ENCODE measurements at regions not wholly inside any gene's neighbourhood (a gene's known extent, or its start where the extent isn't known, plus 50 kb on each side); places are given as distances from the start of the nearest gene placed in this dataset.

DNA sequence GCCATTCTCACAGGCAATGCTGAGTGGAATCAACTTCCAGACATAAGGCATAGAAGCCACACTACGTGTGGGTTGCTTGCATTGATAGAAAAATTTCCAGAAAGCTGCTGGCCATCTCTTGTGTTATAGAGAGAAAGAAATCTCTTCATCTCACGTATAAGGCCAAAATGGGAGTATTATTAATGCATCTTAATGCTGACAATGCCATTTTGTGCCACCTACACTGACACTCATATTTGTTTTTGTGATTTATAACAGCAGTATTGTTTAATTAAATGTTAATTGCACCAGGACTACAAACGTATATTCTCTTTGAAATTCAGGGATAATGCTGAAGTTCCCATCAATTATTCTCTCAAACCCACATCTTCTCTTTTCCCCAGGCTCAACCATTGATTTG is 56.1 kb upstream of the TMEM132D start:
- no peaks in the 10 kb centered on the region for H3K9me3 ChIP-seq (ENCODE audit: low read depth)
- no peak for TF ChIP-seq CTCF (IDR thresholded peaks at IDR 0.05; ENCODE audit: low read depth, low read length)
- H3K36me3 ChIP-seq: no peaks in the 10 kb centered on the region
- H3K4me3 ChIP-seq: no peak overlapping the region
- no peak overlapping the region for H3K27ac ChIP-seq
- peaks cover 2% of the 10 kb centered on the region for H3K27me3 ChIP-seq
- no peak for DNase-seq (ENCODE audit: low read depth in 1 of 2, low spot score in 1 of 2)
- no peaks in the 10 kb centered on the region for H3K4me1 ChIP-seq (ENCODE audit: low read depth)

GRCh38 chr12:129961091-129961490 is 57.3 kb upstream of the TMEM132D start:
- Histone ChIP-seq H3K27ac (no peak overlapping the region), H3K27me3 (peaks cover 2% of the 10 kb centered on the region), H3K9me3 (ENCODE audit: low read depth) (no peaks in the 10 kb centered on the region), H3K36me3 (no peaks in the 10 kb centered on the region), H3K4me3 (no peak overlapping the region), H3K4me1 (ENCODE audit: low read depth) (no peaks in the 10 kb centered on the region)
- no peak for TF ChIP-seq CTCF (IDR thresholded peaks at IDR 0.05; ENCODE audit: low read depth, low read length)
- DNase-seq (ENCODE audit: low read depth in 1 of 2, low spot score in 1 of 2): no peak

- no peaks in the 10 kb centered on the region for H3K36me3 ChIP-seq
- H3K9me3 ChIP-seq (ENCODE audit: low read depth): no peaks in the 10 kb centered on the region
- H3K4me1 ChIP-seq (ENCODE audit: low read depth): no peaks in the 10 kb centered on the region
- DNase-seq (ENCODE audit: low read depth in 1 of 2, low spot score in 1 of 2): no peak
- H3K27ac ChIP-seq: no peak overlapping the region
- H3K27me3 ChIP-seq: peaks cover 2% of the 10 kb centered on the region
- H3K4me3 ChIP-seq: no peak overlapping the region
- no peak for TF ChIP-seq CTCF (IDR thresholded peaks at IDR 0.05; ENCODE audit: low read depth, low read length)
These were observed 58.0 kb upstream of the TMEM132D start for GRCh38 chr12:129961856-129962255.

- DNase-seq (ENCODE audit: low read depth in 1 of 2, low spot score in 1 of 2): no peak
These were observed 60.5 kb upstream of the TMEM132D start for GRCh38 chr12:129964300-129964699.

DNA sequence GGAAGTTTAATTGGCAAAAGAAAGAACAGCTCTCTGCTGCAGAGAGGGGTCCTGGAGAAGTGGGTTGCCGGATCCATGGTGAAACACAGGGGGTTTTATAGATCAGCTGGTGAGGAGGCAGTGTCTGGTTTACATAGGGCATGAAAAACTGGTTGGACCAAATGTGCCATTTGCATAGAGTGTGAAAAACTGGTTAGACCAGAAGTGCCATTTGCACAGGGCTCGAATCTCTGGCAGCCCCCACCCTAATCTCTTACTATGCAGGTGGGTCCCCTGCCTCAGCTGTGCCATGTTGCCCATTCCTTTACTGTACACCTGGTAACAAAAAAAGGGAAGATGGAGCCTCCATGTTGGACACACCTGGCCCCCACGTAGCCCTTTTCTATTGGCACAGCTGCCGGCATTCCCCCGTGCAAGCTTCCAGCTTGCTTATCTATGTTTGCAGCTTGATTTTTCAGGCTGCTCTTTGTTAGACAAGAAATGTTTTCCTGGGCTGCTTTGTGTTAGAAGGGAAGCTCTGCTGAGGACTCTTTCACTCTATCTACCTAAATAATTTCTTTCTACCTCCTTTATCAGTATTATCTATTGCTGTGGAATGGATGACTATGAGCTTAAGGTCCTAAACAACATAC is 61.1 kb upstream of the TMEM132D start:
- DNase-seq (ENCODE audit: low read depth in 1 of 2, low spot score in 1 of 2): no peak
- no peaks in the 10 kb centered on the region for H3K4me1 ChIP-seq (ENCODE audit: low read depth)
- H3K36me3 ChIP-seq: no peaks in the 10 kb centered on the region
- H3K27me3 ChIP-seq: peaks cover 2% of the 10 kb centered on the region
- no peaks in the 10 kb centered on the region for H3K9me3 ChIP-seq (ENCODE audit: low read depth)
- no peak overlapping the region for H3K27ac ChIP-seq
- no peak overlapping the region for H3K4me3 ChIP-seq
- no peak for TF ChIP-seq CTCF (IDR thresholded peaks at IDR 0.05; ENCODE audit: low read depth, low read length)

More at GRCh38 chr12:129964300-129964699, 60.5 kb upstream of the TMEM132D start:
- H3K27ac ChIP-seq: no peak overlapping the region
- no peaks in the 10 kb centered on the region for H3K9me3 ChIP-seq (ENCODE audit: low read depth)
- no peaks in the 10 kb centered on the region for H3K4me1 ChIP-seq (ENCODE audit: low read depth)
- H3K27me3 ChIP-seq: peaks cover 2% of the 10 kb centered on the region
- H3K36me3 ChIP-seq: no peaks in the 10 kb centered on the region
- H3K4me3 ChIP-seq: no peak overlapping the region
- no peak for TF ChIP-seq CTCF (IDR thresholded peaks at IDR 0.05; ENCODE audit: low read depth, low read length)

Data from cardiac muscle cell (in vitro differentiated cells and primary cell).